ENCODE measurements at regions not wholly inside any gene's neighbourhood (a gene's known extent, or its start where the extent isn't known, plus 50 kb on each side); places are given as distances from the start of the nearest gene placed in this dataset.

DNA sequence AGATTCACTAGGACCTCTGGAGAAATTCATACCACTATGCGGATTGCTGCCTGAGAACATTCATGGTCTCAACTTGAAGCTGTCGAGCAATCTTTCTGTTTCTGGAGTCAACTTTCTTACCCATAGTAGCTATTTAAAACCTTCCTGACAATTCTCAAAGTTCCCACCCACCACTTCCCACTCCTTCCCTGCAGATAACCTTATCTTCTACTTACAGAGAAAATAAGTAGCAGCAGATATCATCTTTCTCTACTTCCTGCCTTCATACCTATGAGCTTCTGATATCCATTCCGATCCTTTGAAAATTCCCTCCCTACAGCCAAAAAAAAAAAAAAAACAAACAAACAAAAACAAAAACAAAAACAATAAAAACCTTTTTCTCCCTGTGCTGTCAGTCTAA lies 81.2 kb upstream of the CYRIA start:
- Histone ChIP-seq H3K79me2 (ENCODE audit: low read length) (no peaks in the 10 kb centered on the region), H3K9me2 (replicated peaks; ENCODE audit: insufficient read depth, low read length) (no peaks in the 10 kb centered on the region), H3K4me2 (ENCODE audit: low read depth, low read length) (no peak overlapping the region), H3K9me3 (replicated peaks; ENCODE audit: insufficient read depth, low read length) (no peaks in the 10 kb centered on the region), H4K20me1 (ENCODE audit: insufficient read depth, low read length) (no peaks in the 10 kb centered on the region), H3K27me3 (replicated peaks; ENCODE audit: insufficient read depth, low read length) (no peaks in the 10 kb centered on the region), H3K9ac (ENCODE audit: low read length) (no peak overlapping the region), H3K27ac (ENCODE audit: low read length) (no peak overlapping the region), H3F3A (ENCODE audit: insufficient read depth, low read length) (no peaks in the 10 kb centered on the region), H2AFZ (ENCODE audit: low read length) (no peak overlapping the region), H3K4me1 (ENCODE audit: low read length) (no peaks in the 10 kb centered on the region), H3K36me3 (replicated peaks; ENCODE audit: insufficient read depth, low read length) (no peaks in the 10 kb centered on the region), H3K4me3 (ENCODE audit: low read length) (no peak overlapping the region)
- TF ChIP-seq EZH2phosphoT487 (IDR thresholded peaks at IDR 0.05; ENCODE audit: low read length) (no peak), EZH2 (optimal IDR thresholded peaks at IDR 0.05; ENCODE audit: low read depth, low read length) (no peak)
- DNase-seq, result no peak

DNA sequence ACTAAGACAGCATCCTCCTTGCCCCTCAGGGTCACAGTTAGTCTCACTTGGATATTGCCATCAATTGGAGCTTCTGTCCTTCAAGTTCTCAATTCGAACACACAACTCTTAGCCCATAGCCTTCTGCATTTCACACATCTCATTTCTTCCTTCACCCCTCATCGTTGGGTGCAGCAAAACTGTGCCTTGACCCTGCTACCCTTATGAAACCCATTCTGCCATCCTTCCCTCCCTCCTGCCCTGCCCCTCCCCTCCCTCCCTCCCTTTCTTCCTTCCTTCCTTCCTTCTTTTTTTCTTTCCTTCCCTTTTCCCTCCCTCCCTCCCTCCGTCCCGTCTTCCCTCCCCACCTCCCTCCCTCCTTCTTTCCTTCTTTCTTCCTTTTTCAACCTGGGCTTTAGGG lies 80.7 kb upstream of the CYRIA start:
- Histone ChIP-seq H2AFZ (ENCODE audit: low read length) (no peak overlapping the region), H3F3A (ENCODE audit: insufficient read depth, low read length) (no peaks in the 10 kb centered on the region), H3K4me2 (ENCODE audit: low read depth, low read length) (no peak overlapping the region), H3K9me2 (replicated peaks; ENCODE audit: insufficient read depth, low read length) (no peaks in the 10 kb centered on the region), H3K36me3 (replicated peaks; ENCODE audit: insufficient read depth, low read length) (no peaks in the 10 kb centered on the region), H3K4me1 (ENCODE audit: low read length) (no peaks in the 10 kb centered on the region), H3K4me3 (ENCODE audit: low read length) (no peak overlapping the region), H3K9me3 (replicated peaks; ENCODE audit: insufficient read depth, low read length) (no peaks in the 10 kb centered on the region), H3K9ac (ENCODE audit: low read length) (no peak overlapping the region), H3K79me2 (ENCODE audit: low read length) (no peaks in the 10 kb centered on the region), H4K20me1 (ENCODE audit: insufficient read depth, low read length) (no peaks in the 10 kb centered on the region), H3K27me3 (replicated peaks; ENCODE audit: insufficient read depth, low read length) (no peaks in the 10 kb centered on the region), H3K27ac (ENCODE audit: low read length) (no peak overlapping the region)
- DNase-seq, result no peak
- TF ChIP-seq, protein P1, sequence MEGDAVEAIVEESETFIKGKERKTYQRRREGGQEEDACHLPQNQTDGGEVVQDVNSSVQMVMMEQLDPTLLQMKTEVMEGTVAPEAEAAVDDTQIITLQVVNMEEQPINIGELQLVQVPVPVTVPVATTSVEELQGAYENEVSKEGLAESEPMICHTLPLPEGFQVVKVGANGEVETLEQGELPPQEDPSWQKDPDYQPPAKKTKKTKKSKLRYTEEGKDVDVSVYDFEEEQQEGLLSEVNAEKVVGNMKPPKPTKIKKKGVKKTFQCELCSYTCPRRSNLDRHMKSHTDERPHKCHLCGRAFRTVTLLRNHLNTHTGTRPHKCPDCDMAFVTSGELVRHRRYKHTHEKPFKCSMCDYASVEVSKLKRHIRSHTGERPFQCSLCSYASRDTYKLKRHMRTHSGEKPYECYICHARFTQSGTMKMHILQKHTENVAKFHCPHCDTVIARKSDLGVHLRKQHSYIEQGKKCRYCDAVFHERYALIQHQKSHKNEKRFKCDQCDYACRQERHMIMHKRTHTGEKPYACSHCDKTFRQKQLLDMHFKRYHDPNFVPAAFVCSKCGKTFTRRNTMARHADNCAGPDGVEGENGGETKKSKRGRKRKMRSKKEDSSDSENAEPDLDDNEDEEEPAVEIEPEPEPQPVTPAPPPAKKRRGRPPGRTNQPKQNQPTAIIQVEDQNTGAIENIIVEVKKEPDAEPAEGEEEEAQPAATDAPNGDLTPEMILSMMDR (IDR thresholded peaks at IDR 0.05; ENCODE audit: low read length), result no peak
- TF ChIP-seq EZH2 (optimal IDR thresholded peaks at IDR 0.05; ENCODE audit: low read depth, low read length), result no peak
- TF ChIP-seq EZH2phosphoT487 (IDR thresholded peaks at IDR 0.05; ENCODE audit: low read length), result no peak

DNA sequence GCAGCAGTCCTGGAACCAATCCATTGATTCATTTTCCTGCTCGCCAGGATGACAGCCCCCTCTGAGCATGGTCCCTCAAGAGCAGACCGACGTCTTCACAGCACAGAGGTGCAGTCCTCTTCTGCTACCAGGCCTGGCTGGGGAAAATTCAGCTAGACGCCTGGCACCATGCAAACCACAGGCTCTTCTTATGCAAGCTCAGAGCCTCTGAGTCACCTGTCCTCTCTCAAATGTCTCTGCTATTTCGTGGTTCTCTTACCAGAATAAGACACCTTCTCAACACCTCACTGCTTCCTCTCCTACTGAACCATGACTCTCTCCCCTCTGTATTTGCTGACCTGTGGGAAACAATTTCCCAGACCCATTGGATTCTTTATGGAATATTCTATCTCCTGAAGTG lies 79.8 kb upstream of the CYRIA start:
- TF ChIP-seq EZH2phosphoT487 (IDR thresholded peaks at IDR 0.05; ENCODE audit: low read length) (no peak), EZH2 (optimal IDR thresholded peaks at IDR 0.05; ENCODE audit: low read depth, low read length) (no peak)
- TF ChIP-seq, protein P1 (IDR thresholded peaks at IDR 0.05; ENCODE audit: low read length), result no peak
- DNase-seq, result no peak
- Histone ChIP-seq H3K4me1 (ENCODE audit: low read length) (no peaks in the 10 kb centered on the region), H3K79me2 (ENCODE audit: low read length) (no peaks in the 10 kb centered on the region), H3K4me3 (ENCODE audit: low read length) (no peak overlapping the region), H4K20me1 (ENCODE audit: insufficient read depth, low read length) (no peaks in the 10 kb centered on the region), H3K36me3 (replicated peaks; ENCODE audit: insufficient read depth, low read length) (no peaks in the 10 kb centered on the region), H3K27ac (ENCODE audit: low read length) (no peak overlapping the region), H3K9me3 (replicated peaks; ENCODE audit: insufficient read depth, low read length) (no peaks in the 10 kb centered on the region), H3K4me2 (ENCODE audit: low read depth, low read length) (no peak overlapping the region), H3K9ac (ENCODE audit: low read length) (no peak overlapping the region), H3K27me3 (replicated peaks; ENCODE audit: insufficient read depth, low read length) (no peaks in the 10 kb centered on the region), H2AFZ (ENCODE audit: low read length) (no peak overlapping the region), H3K9me2 (replicated peaks; ENCODE audit: insufficient read depth, low read length) (no peaks in the 10 kb centered on the region), H3F3A (ENCODE audit: insufficient read depth, low read length) (no peaks in the 10 kb centered on the region)

DNA sequence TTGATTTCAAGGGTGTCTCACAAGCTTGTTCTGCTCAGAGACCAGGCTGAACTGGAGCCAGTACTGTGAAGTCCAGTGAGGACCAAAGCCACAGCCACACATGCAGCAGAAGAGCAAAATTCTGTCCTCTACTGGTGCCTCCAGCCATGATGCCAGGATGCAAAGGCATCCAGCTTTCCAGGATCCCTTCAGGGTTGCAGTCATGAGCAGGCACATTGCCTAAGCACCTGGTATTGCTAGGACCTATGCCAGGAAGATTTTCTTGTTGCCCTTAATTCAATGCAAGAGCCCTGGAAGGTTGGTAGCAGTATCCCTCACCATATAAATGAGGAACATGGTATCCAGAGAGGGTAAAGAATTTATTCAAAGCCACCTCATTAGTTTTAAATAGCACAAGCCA lies 78.9 kb upstream of the CYRIA start:
- Histone ChIP-seq H4K20me1 (ENCODE audit: insufficient read depth, low read length) (no peaks in the 10 kb centered on the region), H3K9ac (ENCODE audit: low read length) (no peak overlapping the region), H3K27ac (ENCODE audit: low read length) (no peak overlapping the region), H3K79me2 (ENCODE audit: low read length) (no peaks in the 10 kb centered on the region), H3K4me2 (ENCODE audit: low read depth, low read length) (no peak overlapping the region), H3K9me3 (replicated peaks; ENCODE audit: insufficient read depth, low read length) (no peaks in the 10 kb centered on the region), H3K4me3 (ENCODE audit: low read length) (no peak overlapping the region), H3K36me3 (replicated peaks; ENCODE audit: insufficient read depth, low read length) (no peaks in the 10 kb centered on the region), H3K4me1 (ENCODE audit: low read length) (no peaks in the 10 kb centered on the region), H3K9me2 (replicated peaks; ENCODE audit: insufficient read depth, low read length) (no peaks in the 10 kb centered on the region), H3F3A (ENCODE audit: insufficient read depth, low read length) (no peaks in the 10 kb centered on the region), H3K27me3 (replicated peaks; ENCODE audit: insufficient read depth, low read length) (no peaks in the 10 kb centered on the region), H2AFZ (ENCODE audit: low read length) (no peak overlapping the region)
- TF ChIP-seq, protein P1 (IDR thresholded peaks at IDR 0.05; ENCODE audit: low read length), result no peak
- no peak for TF ChIP-seq EZH2phosphoT487 (IDR thresholded peaks at IDR 0.05; ENCODE audit: low read length)
- TF ChIP-seq EZH2 (optimal IDR thresholded peaks at IDR 0.05; ENCODE audit: low read depth, low read length), result no peak
- DNase-seq, result no peak
